GM12875 (cell line): ENCODE measurements at regions not wholly inside any gene's neighbourhood (a gene's known extent, or its start where the extent isn't known, plus 50 kb on each side); places are given as distances from the start of the nearest gene placed in this dataset.
"Not testable (repeated sequence)": the region's sequence is repeated elsewhere in the genome, so short reads cannot be mapped to it uniquely, and the experiment has no call there.

Experiments
- H3K4me3 ChIP-seq: one replicate; pipeline ENCODE4 v1.5.1; 2011; ENCODE audit warnings: low read depth, low read length, control low read depth
- CTCF ChIP-seq: IDR thresholded peaks from 2 replicates; pipeline ENCODE4 v1.5.1; 2011; ENCODE audit warnings: low read depth, mild to moderate bottlenecking, control low read depth, inconsistent platforms, low read length, moderate library complexity, borderline replicate concordance; ENCODE audit not compliant: insufficient read depth

- no peak overlapping the region for H3K4me3 ChIP-seq
- no peak for TF ChIP-seq CTCF
Observed at GRCh38 chr12:73678335-73678734, 859.3 kb upstream of the ATXN7L3B start.

- TF ChIP-seq CTCF = no peak
- no peak overlapping the region for H3K4me3 ChIP-seq
Observed at GRCh38 chr12:73699318-73699717, 838.3 kb upstream of the ATXN7L3B start.

- no peak overlapping the region for H3K4me3 ChIP-seq
- no peak for TF ChIP-seq CTCF
Observed at GRCh38 chr12:73714655-73715054, 823.0 kb upstream of the ATXN7L3B start.

- H3K4me3 ChIP-seq = not testable (repeated sequence)
Observed at GRCh38 chr12:73716143-73716542, 821.5 kb upstream of the ATXN7L3B start.

- no peak for TF ChIP-seq CTCF
- H3K4me3 ChIP-seq = no peak overlapping the region
Observed at GRCh38 chr12:73719223-73719622, 818.4 kb upstream of the ATXN7L3B start.

GRCh38 chr12:73726881-73727280 lies 810.8 kb upstream of the ATXN7L3B start:
- TF ChIP-seq CTCF = no peak
- H3K4me3 ChIP-seq = no peak overlapping the region

- no peak overlapping the region for H3K4me3 ChIP-seq
- TF ChIP-seq CTCF = no peak
Observed at GRCh38 chr12:73731658-73732057, 806.0 kb upstream of the ATXN7L3B start.

GRCh38 chr12:73769337-73769736 lies 768.3 kb upstream of the ATXN7L3B start:
- no peak for TF ChIP-seq CTCF
- H3K4me3 ChIP-seq = no peak overlapping the region
